Spleen (tissue), 11 donors: ENCODE measurements at regions not wholly inside any gene's neighbourhood (a gene's known extent, or its start where the extent isn't known, plus 50 kb on each side); places are given as distances from the start of the nearest gene placed in this dataset.

Experiments
- DNase-seq: peaks from one replicate; pipeline ENCODE4 v3.0.0-alpha.2; 2020
- H3K27ac ChIP-seq, 8 donors: fragments of 200-600 bp; sonication (generic) in 7 of 8; 1 replicate in 4 of 8; 2 replicates in 4 of 8; pipeline versions ENCODE4 v1.5.0 to v1.8.0; 2016 to 2021; ENCODE audit warnings: inconsistent platforms in 4 of 8, mild to moderate bottlenecking in 4 of 8, moderate library complexity in 1 of 8
- H3K27me3 ChIP-seq, 7 donors: fragments of 200-600 bp; sonication (generic) in 6 of 7; replicated peaks in 1 of 7; 1 replicate in 4 of 7; 2 replicates in 3 of 7; pipeline versions ENCODE4 v1.5.0 to v1.8.0; 2016 to 2021; ENCODE audit warnings: inconsistent platforms in 3 of 7, mild to moderate bottlenecking in 1 of 7
- H3K36me3 ChIP-seq, 6 donors: fragments of 200-600 bp; sonication (generic) in 5 of 6; 1 replicate in 4 of 6; 2 replicates in 2 of 6; pipeline versions ENCODE4 v1.5.0 to v1.8.0; 2016 to 2021; ENCODE audit warnings: inconsistent platforms in 2 of 6
- H3K4me1 ChIP-seq, 6 donors: fragments of 200-600 bp; sonication (generic) in 5 of 6; 1 replicate in 3 of 6; 2 replicates in 3 of 6; pipeline versions ENCODE4 v1.5.0 to v1.8.0; 2016 to 2021; ENCODE audit warnings: inconsistent platforms in 3 of 6
- H3K4me3 ChIP-seq, 8 donors: fragments of 200-600 bp; sonication (generic) in 7 of 8; 1 replicate in 4 of 8; 2 replicates in 4 of 8; pipeline versions ENCODE4 v1.5.0 to v1.8.0; 2016 to 2021; ENCODE audit warnings: inconsistent platforms in 4 of 8, mild to moderate bottlenecking in 4 of 8, moderate library complexity in 2 of 8
- H3K9me3 ChIP-seq, 8 donors: fragments of 200-600 bp; sonication (generic) in 7 of 8; 1 replicate in 4 of 8; 2 replicates in 4 of 8; pipeline versions ENCODE4 v1.5.0 to v1.8.0; 2016 to 2021; ENCODE audit warnings: inconsistent platforms in 4 of 8
- POLR2A ChIP-seq, 3 donors: fragments of 450-650 bp; IDR thresholded peaks; one replicate each; pipeline ENCODE4 v1.5.1; 2017; ENCODE audit warnings: antibody characterized with exemption in 3 of 3, mild to moderate bottlenecking in 1 of 3
- POLR2AphosphoS5 ChIP-seq, 3 donors: sonication (generic); formaldehyde crosslinking; IDR thresholded peaks; one replicate each; pipeline ENCODE4 v1.5.1; 2017; ENCODE audit warnings: antibody characterized with exemption in 3 of 3
- WGBS, 5 donors: extraction: QIAGEN DNeasy Blood & Tissue Kit in 3 of 5; methylation state at CpG; one replicate each; pipeline versions ENCODE4 v1.1.5 to v1.1.7; 2013 to 2018; 5-methylcytosine and 5-hydroxymethylcytosine counted together
- intact Hi-C: fragments of 100-400 bp; cut with DNase I; formaldehyde crosslinking; loops from one replicate; pipeline ENCODE4 v1.15.0; 2023; ENCODE audit warnings: low total_unique reads
- TF ChIP-seq, protein P1 (sequence below), 11 experiments: fragments of 200-600 bp in 7 of 11; fragments of 450-650 bp in 4 of 11; sonication (generic) in 4 of 11; IDR thresholded peaks in 8 of 11; conservative IDR thresholded peaks in 3 of 11; 1 replicate in 7 of 11; 2 replicates in 4 of 11; pipeline versions ENCODE4 v1.4.0 to v1.8.0; 2016 to 2021; ENCODE audit warnings: antibody characterized with exemption in 11 of 11, inconsistent platforms in 4 of 11, mild to moderate bottlenecking in 1 of 11
- donor health status: healthy with polysubstance abuse.
- donor health status: DM: no; HTN: no; CAD: no; lungs with moderate emphysema.
- donor health status: DM: no; HTN: no; CAD: no.
- donor health status: Bipolar disorder and iron deficiency.
- donor health status: healthy.
- donor health status: DM: no; HTN: no; CAD: no.
- donor health status: DM: yes; HTN: yes; CAD: no.

DNA sequence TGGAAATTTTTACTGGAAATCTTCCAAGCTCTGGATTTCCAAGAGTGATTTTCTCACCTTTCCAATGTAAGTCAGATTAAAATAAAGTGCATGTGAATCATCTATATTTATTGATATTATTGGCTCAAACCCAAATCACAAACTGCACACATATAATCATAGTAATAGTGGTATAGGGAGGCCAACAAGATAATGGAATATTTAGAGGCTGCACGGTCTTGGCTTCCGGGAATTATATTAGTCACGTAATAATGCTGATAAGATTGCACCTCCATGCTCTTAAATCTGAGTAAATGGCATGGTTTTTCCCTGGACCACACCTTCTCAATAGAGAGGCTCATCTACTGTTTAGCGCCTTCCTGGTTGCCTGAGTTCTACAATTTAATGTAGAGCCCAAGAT, 567.1 kb upstream of the NR2F2 start:
- no peak for DNase-seq
- Histone ChIP-seq H3K27ac (no peak overlapping the region), H3K4me3 (no peak overlapping the region), H3K36me3 (no peaks in the 10 kb centered on the region), H3K27me3 (no peaks in the 10 kb centered on the region), H3K4me1 (peaks cover 0 to 5% (median 2%) of the 10 kb centered on the region in 6 donors), H3K9me3 (no peaks in the 10 kb centered on the region)
- no peak for TF ChIP-seq POLR2A (IDR thresholded peaks at IDR 0.05)
- no peak for TF ChIP-seq POLR2AphosphoS5 (IDR thresholded peaks at IDR 0.05)
- TF ChIP-seq, protein P1, sequence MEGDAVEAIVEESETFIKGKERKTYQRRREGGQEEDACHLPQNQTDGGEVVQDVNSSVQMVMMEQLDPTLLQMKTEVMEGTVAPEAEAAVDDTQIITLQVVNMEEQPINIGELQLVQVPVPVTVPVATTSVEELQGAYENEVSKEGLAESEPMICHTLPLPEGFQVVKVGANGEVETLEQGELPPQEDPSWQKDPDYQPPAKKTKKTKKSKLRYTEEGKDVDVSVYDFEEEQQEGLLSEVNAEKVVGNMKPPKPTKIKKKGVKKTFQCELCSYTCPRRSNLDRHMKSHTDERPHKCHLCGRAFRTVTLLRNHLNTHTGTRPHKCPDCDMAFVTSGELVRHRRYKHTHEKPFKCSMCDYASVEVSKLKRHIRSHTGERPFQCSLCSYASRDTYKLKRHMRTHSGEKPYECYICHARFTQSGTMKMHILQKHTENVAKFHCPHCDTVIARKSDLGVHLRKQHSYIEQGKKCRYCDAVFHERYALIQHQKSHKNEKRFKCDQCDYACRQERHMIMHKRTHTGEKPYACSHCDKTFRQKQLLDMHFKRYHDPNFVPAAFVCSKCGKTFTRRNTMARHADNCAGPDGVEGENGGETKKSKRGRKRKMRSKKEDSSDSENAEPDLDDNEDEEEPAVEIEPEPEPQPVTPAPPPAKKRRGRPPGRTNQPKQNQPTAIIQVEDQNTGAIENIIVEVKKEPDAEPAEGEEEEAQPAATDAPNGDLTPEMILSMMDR (IDR thresholded peaks at IDR 0.05 in 8 of 11, conservative IDR thresholded peaks at IDR 0.05 in 3 of 11), result no peak
- intact Hi-C loops, result no loop called here
- WGBS, 5 donors, result 56 to 92% (median 84%) methylated on average over 4 of the region's 4 CpGs

DNA sequence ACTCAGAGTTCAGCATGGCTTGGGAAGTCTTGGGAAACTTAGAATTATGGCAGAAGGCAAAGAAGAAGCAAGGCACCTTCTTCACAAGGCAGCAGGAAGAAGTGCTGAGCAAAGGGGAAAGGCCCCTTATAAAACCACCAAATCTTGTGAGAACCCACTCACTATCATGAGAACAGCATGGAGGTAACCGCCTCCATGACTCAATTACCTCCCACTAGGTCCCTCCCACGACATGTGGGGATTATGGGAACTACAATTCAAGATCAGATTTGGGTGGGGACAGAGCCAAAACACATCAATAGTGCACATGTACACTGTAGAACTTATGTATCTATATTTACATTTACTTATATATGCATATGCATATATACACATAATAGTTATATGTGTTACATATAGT, 565.3 kb upstream of the NR2F2 start:
- 70 to 83% (median 77%) methylated on average over 2 of the region's 2 CpGs for WGBS, 5 donors
- TF ChIP-seq POLR2AphosphoS5 (IDR thresholded peaks at IDR 0.05) (no peak), POLR2A (IDR thresholded peaks at IDR 0.05) (no peak)
- TF ChIP-seq, protein P1 (IDR thresholded peaks at IDR 0.05 in 8 of 11, conservative IDR thresholded peaks at IDR 0.05 in 3 of 11), result no peak
- intact Hi-C loops, result no loop called here

DNA sequence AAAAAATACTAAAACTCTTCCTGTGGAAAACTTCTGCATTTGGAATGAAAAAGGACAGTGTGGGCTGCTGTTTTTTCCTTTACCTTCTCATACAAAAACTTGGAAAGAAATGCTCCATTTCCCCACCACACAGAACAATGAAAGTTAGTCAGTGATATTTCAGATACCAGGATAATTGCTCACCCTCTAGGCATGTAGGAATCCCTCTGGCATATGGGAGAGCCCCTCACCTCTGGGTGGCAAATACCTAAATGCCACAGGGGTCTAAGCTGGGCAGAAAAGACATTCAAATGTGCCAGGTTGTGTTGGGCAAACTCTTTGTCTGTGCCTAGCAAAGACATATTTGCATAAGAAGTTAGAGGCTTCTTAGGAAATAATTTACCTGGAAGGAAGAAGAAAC, 560.3 kb upstream of the NR2F2 start:
- Histone ChIP-seq H3K4me3 (no peak overlapping the region), H3K4me1 (no peaks in the 10 kb centered on the region), H3K9me3 (no peaks in the 10 kb centered on the region), H3K36me3 (no peaks in the 10 kb centered on the region), H3K27me3 (no peaks in the 10 kb centered on the region), H3K27ac (no peak overlapping the region)
- intact Hi-C loops, result no loop called here
- TF ChIP-seq POLR2AphosphoS5 (IDR thresholded peaks at IDR 0.05), result no peak
- TF ChIP-seq, protein P1 (IDR thresholded peaks at IDR 0.05 in 8 of 11, conservative IDR thresholded peaks at IDR 0.05 in 3 of 11), result no peak
- no peak for TF ChIP-seq POLR2A (IDR thresholded peaks at IDR 0.05)
- no peak for DNase-seq

More for the DNA sequence above, 565.3 kb upstream of the NR2F2 start:
- peaks cover 0 to 5% (median 2%) of the 10 kb centered on the region in 6 donors for H3K4me1 ChIP-seq
- H3K27me3 ChIP-seq, result no peaks in the 10 kb centered on the region
- H3K27ac ChIP-seq, result no peak overlapping the region
- no peak overlapping the region for H3K4me3 ChIP-seq
- no peaks in the 10 kb centered on the region for H3K36me3 ChIP-seq
- DNase-seq, result no peak
- no peaks in the 10 kb centered on the region for H3K9me3 ChIP-seq

DNA sequence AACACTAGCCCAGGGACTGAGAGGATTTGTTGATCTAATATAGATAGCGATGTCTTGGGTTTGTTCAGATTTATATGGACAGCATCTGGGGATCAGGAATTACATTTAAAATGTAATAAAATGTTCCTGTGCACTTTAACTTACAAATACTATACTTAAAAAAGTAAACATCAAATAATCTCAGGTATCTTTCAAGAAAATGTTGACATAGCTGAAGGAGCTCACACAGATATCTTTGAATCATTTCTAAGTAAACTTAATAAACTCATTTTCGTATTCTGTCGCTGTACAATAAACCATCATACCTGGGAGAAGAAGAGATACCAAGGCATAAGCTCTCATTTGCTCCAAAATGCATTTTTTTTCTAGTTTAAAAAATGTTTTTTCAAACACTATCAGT, 557.5 kb upstream of the NR2F2 start:
- TF ChIP-seq, protein P1 (IDR thresholded peaks at IDR 0.05 in 8 of 11, conservative IDR thresholded peaks at IDR 0.05 in 3 of 11), result no peak
- TF ChIP-seq POLR2A (IDR thresholded peaks at IDR 0.05) (no peak), POLR2AphosphoS5 (IDR thresholded peaks at IDR 0.05) (no peak)
- Histone ChIP-seq H3K9me3 (no peaks in the 10 kb centered on the region), H3K4me3 (no peak overlapping the region), H3K27ac (no peak overlapping the region), H3K4me1 (no peaks in the 10 kb centered on the region), H3K36me3 (no peaks in the 10 kb centered on the region), H3K27me3 (no peaks in the 10 kb centered on the region)
- no peak for DNase-seq
- 84 to 98% (median 90%) methylated on average over 3 of the region's 3 CpGs for WGBS, 5 donors
- intact Hi-C loops, result no loop called here
